HepG2 (cell line): ENCODE measurements at regions not wholly inside any gene's neighbourhood (a gene's known extent, or its start where the extent isn't known, plus 50 kb on each side); places are given as distances from the start of the nearest gene placed in this dataset.

ENCODE experiments used
- ADNP ChIP-seq: sonication (generic); formaldehyde crosslinking; IDR thresholded peaks from 2 replicates; pipeline ENCODE4 v1.4.0; 2020; ENCODE audit warnings: missing genetic modification reagents
- CBFB ChIP-seq: sonication (generic); formaldehyde crosslinking; IDR thresholded peaks from 2 replicates; pipeline ENCODE4 v1.4.0; 2020; ENCODE audit warnings: missing genetic modification reagents
- CTCF ChIP-seq: sonication (generic); formaldehyde crosslinking; IDR thresholded peaks from 2 replicates; pipeline ENCODE4 v1.5.0; 2020; ENCODE audit warnings: mild to moderate bottlenecking, missing genetic modification reagents, moderate library complexity
- DDIT3 ChIP-seq: sonication (generic); formaldehyde crosslinking; IDR thresholded peaks from 2 replicates; pipeline ENCODE4 v1.4.0; 2020; ENCODE audit warnings: mild to moderate bottlenecking, missing genetic modification reagents
- FLYWCH1 ChIP-seq: sonication (generic); formaldehyde crosslinking; IDR thresholded peaks from 2 replicates; pipeline ENCODE4 v1.8.1; 2023; ENCODE audit warnings: mild to moderate bottlenecking, missing genetic modification reagents
- IRF9 ChIP-seq: sonication (generic); formaldehyde crosslinking; IDR thresholded peaks from 2 replicates; pipeline ENCODE4 v1.8.0; 2022; ENCODE audit warnings: missing genetic modification reagents, mild to moderate bottlenecking, borderline replicate concordance
- POLR2A ChIP-seq, 2 experiments: IDR thresholded peaks; 2 replicates each; pipeline ENCODE4 v1.6.1; 2011; ENCODE audit warnings: low read depth in 2 of 2, low read length in 2 of 2, mild to moderate bottlenecking in 1 of 2, moderate library complexity in 1 of 2; ENCODE audit not compliant: insufficient read depth in 1 of 2
- SUZ12 ChIP-seq: fragments of 150-350 bp; IDR thresholded peaks from 2 replicates; pipeline ENCODE4 v1.6.1; 2014; ENCODE audit warnings: low read depth, low read length
- ZBTB3 ChIP-seq: sonication (generic); formaldehyde crosslinking; IDR thresholded peaks from 2 replicates; pipeline ENCODE4 v1.4.0; 2020; ENCODE audit warnings: low read depth, mild to moderate bottlenecking, moderate library complexity, missing genetic modification reagents, borderline replicate concordance
- ZNF776 ChIP-seq: sonication (generic); formaldehyde crosslinking; IDR thresholded peaks from 2 replicates; pipeline ENCODE4 v1.4.0; 2020; ENCODE audit warnings: mild to moderate bottlenecking, missing genetic modification reagents
- ZNF788 ChIP-seq: sonication (generic); formaldehyde crosslinking; IDR thresholded peaks from 2 replicates; pipeline ENCODE4 v1.5.0; 2020; ENCODE audit warnings: mild to moderate bottlenecking, missing genetic modification reagents, borderline replicate concordance

- no peak for TF ChIP-seq CTCF (CRISPR knock-in tag)
- no peak for TF ChIP-seq IRF9
- no peak for TF ChIP-seq ZBTB3 (CRISPR knock-in tag)
- TF ChIP-seq CBFB (CRISPR knock-in tag), result no peak
- no peak for TF ChIP-seq ADNP (CRISPR knock-in tag)
- no peak for TF ChIP-seq ZNF788
- no peak for TF ChIP-seq FLYWCH1 (CRISPR knock-in tag)
- no peak for TF ChIP-seq DDIT3
- TF ChIP-seq SUZ12, result no peak
- no peak for TF ChIP-seq POLR2A (IDR thresholded peaks at IDR 0.05; ENCODE audit: insufficient read depth in 1 of 2, low read depth in 2 of 2, low read length in 2 of 2)
- TF ChIP-seq ZNF776 (CRISPR knock-in tag), result no peak
Measured at GRCh38 chr5:12313602-12314001, 409.4 kb upstream of the CTNND2 start.
